NCI-H1105 (cell line): ENCODE measurements at regions not wholly inside any gene's neighbourhood (a gene's known extent, or its start where the extent isn't known, plus 50 kb on each side); places are given as distances from the start of the nearest gene placed in this dataset.
A peak's percentile ranks its signal among the peaks of the same experiment; 100 is the strongest.
"Not testable (repeated sequence)": the region's sequence is repeated elsewhere in the genome, so short reads cannot be mapped to it uniquely, and the experiment has no call there.

Experiments
- DNase-seq: peaks from one replicate; lab custom pipeline; 2025; lab: John Stamatoyannopoulos, UW

GRCh38 chr2:212871597-212871996 is 279.8 kb downstream of the IKZF2 start:
- DNase-seq = no peak

- no peak for DNase-seq
Observed at GRCh38 chr2:212864186-212864585, 287.2 kb downstream of the IKZF2 start.

DNA sequence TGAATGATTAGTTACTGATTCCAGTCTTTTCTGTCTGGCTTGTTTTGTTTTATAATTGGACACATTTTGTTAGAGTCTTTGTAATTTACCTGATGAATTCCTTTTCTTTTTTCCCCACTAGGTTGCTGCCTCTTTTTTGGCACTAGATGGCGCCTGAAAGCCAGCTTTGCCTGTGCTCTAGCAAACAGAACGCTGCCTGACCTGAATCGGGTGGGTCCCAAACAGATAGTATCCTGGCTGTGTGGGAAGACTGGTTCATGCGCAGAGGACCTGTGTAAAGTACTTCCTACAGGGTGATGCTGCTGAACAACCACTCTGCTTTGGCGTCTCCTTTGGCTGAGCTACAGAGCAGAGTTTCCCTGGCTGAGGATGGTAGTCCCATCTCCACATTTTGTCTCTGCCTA is 288.2 kb downstream of the IKZF2 start:
- peak; percentile 33 for DNase-seq

DNA sequence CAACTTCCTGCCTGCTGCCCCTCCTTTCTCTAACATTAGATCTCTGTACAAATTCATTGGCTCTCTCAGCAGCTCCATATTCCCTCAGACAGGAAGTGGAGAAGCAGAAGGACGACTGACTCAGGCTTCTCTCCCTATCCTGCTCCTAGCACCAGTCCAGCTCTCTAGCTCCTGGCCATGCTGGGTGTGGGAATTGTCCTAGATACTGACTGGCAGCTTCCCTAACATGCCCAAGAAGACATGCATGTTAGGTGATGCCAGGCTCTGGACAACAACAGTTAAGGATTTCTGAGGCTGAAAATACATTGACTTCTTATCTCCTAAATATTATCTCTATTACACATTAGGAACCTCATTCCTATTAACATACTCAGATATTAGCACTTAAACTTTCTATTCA is 292.9 kb downstream of the IKZF2 start:
- DNase-seq = no peak

- no peak for DNase-seq
Observed at GRCh38 chr2:212854771-212855170, 296.6 kb downstream of the IKZF2 start.

- DNase-seq = no peak
Observed at GRCh38 chr2:212854116-212854515, 297.3 kb downstream of the IKZF2 start.

GRCh38 chr2:212845941-212846340 is 305.5 kb downstream of the IKZF2 start:
- no peak for DNase-seq

GRCh38 chr2:212843409-212844199 is 305.0 kb upstream of the ERBB4 start:
- DNase-seq = no peak

- DNase-seq = no peak
Observed at GRCh38 chr2:212842544-212843185, 304.1 kb upstream of the ERBB4 start.

DNA sequence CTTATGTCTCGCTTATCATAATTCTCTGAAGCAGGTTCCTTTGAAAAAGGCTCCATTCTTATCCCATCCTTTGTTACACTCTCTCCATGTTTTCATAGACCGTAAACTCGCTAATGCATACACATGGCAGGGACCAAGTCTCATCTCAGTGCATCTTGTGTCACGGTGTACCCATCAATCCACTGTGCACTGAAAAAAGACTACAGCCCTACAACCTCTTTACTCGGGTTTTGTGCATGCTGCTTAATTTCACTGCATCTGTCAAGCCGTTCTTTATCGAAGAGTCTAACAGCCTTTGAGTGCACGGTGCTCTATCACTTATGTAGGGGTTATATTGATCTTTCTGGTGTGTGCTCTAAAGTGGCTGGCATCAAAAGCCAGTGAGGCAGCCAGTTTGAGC is 302.9 kb upstream of the ERBB4 start:
- DNase-seq = no peak

DNA sequence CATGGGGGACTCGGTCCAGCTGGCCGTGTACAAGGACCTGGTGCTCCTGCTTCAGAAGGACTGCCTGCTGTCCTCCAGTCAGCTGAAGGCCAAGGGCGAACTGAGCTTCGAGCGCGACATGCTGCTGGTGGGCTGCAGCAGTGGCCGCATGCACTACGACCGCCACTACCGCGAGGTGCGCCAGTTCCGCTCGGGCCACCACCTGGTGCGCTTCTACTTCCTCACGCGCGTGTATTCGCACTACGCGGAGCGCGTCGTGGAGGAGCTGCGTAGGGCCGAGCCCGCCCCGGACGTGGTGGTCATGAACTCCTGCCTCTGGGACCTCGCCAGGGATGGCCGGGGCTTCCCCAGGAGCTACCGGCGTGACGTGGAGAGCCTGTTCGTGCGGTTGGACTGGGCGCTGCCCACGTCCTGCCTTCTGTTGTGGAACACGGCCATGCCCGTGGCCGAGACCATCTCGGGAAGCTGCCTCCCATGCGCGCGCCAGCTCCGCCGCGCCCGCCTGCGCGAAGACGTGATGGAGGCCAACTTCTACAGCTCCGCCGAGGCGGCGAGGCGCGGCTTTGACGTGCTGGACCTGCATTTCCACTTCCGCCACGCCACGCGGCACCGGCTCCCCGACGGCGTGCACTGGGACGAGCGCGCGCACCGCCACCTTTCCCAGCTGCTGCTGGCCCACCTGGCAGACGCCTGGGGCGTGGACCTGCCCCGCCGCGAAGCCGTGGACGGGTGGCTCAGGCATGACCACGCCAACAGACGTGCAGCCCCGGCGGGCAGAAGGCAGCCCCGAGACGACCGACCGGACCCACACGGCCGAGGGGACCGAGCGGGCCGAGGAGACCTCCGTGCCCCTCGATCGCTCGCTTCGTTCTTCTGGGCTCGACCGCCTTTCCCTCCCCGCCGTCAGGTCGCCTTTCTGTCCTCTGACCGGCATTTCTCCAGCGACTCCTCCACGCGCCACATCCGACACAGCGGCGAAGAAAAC is 293.9 kb upstream of the ERBB4 start:
- no peak for DNase-seq

DNA sequence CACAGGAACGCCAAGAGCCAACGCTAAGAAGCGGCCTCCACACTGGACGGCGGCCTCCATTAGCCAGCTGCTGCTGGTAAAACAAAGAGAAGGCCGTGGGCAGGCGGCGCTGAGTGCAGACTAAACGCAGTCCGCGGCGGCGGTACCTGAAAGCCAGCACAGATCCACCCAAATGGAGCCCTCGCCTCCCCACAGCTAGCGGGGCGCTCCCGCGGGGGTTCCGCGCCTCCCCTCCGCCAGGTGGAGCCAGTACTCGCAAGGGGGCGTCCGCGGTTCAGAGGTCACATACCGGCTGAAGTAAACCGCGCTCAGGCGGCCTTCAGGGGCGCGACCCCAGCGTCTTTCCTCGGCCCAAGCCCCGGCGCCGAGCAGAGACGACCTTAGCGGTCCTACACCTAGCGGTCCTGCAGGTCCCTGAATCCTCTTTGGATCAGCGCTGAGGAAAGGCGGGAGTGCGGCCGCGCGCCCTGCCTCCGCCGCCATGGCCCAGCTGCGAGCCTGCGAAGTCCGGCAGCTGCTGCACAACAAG is 293.1 kb upstream of the ERBB4 start:
- no peak for DNase-seq

DNA sequence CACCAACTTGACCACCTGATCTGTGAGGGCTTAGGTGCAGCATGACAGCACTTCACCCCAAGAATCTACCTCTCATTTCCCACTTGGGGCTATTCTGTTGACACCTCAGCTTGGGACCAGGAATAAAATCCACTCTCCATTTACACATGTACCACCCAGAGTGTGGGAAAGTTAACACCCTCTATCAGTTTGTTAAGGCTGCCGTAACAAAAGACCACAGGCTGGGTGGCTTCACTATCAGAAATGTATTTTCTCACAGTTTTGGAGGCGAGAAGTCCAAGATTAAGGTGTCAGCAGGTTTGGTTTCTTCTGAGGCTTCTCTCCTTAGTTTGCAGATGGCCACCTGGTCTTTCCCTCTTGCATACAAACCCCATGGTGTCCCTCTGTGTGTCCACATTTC is 277.7 kb upstream of the ERBB4 start:
- no peak for DNase-seq

DNA sequence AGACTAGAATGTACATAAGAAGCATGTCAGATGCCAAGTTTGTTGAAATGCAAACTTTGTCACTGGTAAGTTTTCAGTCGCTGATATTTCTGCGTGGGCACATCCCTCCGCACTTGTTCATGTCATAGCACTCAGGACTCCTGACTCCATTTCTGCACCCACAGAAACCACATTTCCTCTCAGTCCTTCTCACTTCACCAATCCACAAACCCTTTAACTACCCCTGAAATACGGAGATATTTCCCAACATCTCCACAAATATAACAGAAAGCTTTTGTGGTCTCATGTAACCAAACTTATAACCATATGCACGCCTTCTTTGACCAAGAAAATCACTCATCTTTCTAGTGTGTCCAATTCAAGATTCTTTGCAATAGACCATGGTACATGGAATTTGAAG is 276.9 kb upstream of the ERBB4 start:
- DNase-seq = no peak

DNA sequence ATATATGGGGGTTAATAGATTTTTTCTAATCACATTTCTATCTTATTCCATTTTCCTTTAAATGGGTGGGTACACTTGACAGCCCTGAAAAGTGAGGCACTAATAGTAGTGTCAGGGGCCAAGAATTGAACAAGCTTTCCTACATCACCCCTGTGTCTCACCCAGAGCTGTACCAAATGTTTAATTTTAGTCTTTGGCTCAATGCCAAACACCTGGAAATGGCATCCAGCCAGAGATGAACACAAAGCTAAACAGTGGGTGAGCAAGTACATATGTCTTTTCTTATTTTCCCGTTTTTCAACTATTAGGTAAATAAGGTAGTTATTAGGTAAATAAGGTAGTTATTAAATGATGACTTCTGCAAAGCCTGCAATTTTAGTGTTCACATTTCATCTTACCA is 276.3 kb upstream of the ERBB4 start:
- DNase-seq = peak; percentile 37

DNA sequence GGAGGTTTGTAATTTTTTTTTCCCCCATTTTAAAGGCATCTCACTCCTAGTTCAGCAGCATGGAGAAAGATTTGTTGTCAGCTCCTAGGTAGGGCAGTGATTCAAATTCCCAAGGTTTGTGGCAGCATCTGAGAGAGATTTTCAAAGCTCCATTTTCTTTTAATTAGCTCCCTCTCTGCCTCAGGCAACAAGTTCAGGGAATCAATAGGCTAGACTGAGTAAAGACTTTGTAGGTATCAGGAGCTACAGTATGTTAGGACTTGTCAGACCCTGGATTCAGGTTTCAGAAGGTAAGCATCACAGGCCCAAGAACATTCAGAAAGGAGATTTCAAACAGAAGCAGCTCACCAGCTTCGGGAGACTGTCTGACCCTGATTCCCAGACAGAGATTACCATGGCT is 273.3 kb upstream of the ERBB4 start:
- no peak for DNase-seq

- DNase-seq = no peak
Observed at GRCh38 chr2:212811036-212811805, 272.6 kb upstream of the ERBB4 start.

- DNase-seq = no peak
Observed at GRCh38 chr2:212797484-212798205, 259.0 kb upstream of the ERBB4 start.

DNA sequence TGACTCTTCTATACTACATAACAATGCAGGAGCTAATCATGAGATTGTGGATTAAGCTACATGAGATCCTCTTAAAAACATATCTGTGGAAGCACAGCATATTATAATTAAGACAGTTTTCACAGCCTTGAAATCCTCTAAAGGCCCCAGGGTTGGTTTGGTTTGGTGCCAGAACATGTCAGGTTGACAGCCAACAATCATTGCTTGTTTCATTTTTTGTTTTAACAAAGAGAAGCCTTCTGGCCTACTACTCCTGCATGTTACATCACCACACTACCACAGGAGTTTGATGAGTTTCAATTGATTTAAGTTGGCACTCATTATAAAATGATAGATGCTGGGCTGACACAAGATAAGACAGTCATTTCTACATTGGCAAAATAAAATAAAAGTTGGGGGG is 255.9 kb upstream of the ERBB4 start:
- DNase-seq = no peak

DNA sequence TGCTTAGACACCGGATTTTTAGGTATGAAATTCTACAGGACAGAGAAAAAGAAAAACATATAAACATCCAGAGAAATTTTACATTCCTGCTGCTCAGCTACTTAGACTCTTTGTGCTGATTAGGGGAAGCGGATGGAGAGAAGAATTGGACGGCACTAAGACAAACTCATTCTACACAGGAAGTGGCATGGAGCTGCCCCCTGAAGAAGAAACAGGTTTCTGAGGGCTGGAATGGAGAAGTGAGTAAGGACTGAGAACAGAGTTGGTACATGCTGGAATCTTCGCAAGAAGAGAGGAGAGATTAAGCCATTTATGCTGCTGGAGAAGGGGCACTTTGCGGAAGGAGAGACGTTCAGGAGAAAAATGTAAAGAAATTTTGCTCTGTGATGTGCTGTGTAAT is 253.0 kb upstream of the ERBB4 start:
- DNase-seq = no peak

GRCh38 chr2:212786088-212786487 is 247.5 kb upstream of the ERBB4 start:
- DNase-seq = not testable (repeated sequence)
